Prostate gland (tissue), 2 donors: ENCODE measurements at regions not wholly inside any gene's neighbourhood (a gene's known extent, or its start where the extent isn't known, plus 50 kb on each side); places are given as distances from the start of the nearest gene placed in this dataset.

Source experiments
- POLR2A ChIP-seq: fragments of 450-650 bp; IDR thresholded peaks from one replicate; pipeline ENCODE4 v1.6.1; 2016; ENCODE audit warnings: antibody characterized with exemption, mild to moderate bottlenecking
- TF ChIP-seq, protein P1 (sequence below), 4 experiments: fragments of 200-600 bp in 2 of 4; fragments of 450-650 bp in 2 of 4; sonication (generic) in 2 of 4; IDR thresholded peaks; 1 replicate in 3 of 4; 2 replicates in 1 of 4; pipeline ENCODE4 v1.5.1; 2016 to 2019; ENCODE audit warnings: antibody characterized with exemption in 4 of 4, mild to moderate bottlenecking in 2 of 4, moderate library complexity in 2 of 4

- TF ChIP-seq, protein P1, sequence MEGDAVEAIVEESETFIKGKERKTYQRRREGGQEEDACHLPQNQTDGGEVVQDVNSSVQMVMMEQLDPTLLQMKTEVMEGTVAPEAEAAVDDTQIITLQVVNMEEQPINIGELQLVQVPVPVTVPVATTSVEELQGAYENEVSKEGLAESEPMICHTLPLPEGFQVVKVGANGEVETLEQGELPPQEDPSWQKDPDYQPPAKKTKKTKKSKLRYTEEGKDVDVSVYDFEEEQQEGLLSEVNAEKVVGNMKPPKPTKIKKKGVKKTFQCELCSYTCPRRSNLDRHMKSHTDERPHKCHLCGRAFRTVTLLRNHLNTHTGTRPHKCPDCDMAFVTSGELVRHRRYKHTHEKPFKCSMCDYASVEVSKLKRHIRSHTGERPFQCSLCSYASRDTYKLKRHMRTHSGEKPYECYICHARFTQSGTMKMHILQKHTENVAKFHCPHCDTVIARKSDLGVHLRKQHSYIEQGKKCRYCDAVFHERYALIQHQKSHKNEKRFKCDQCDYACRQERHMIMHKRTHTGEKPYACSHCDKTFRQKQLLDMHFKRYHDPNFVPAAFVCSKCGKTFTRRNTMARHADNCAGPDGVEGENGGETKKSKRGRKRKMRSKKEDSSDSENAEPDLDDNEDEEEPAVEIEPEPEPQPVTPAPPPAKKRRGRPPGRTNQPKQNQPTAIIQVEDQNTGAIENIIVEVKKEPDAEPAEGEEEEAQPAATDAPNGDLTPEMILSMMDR (IDR thresholded peaks at IDR 0.05), result no peak
- no peak for TF ChIP-seq POLR2A
Measured at GRCh38 chr1:69283516-69283915, 284.2 kb upstream of the LRRC7 start.
